ENCODE measurements at regions not wholly inside any gene's neighbourhood (a gene's known extent, or its start where the extent isn't known, plus 50 kb on each side); places are given as distances from the start of the nearest gene placed in this dataset.
"Not testable (repeated sequence)": the region's sequence is repeated elsewhere in the genome, so short reads cannot be mapped to it uniquely, and the experiment has no call there.

GRCh38 chr15:20300351-20301040 is 241.1 kb downstream of the GOLGA6L6 start:
- not testable (repeated sequence) for TF ChIP-seq CTCF (IDR thresholded peaks at IDR 0.05); POLR2A (IDR thresholded peaks at IDR 0.05; ENCODE audit: low read depth); POLR2AphosphoS5 (IDR thresholded peaks at IDR 0.05)
